Transverse colon (tissue), 4 donors: ENCODE measurements at regions not wholly inside any gene's neighbourhood (a gene's known extent, or its start where the extent isn't known, plus 50 kb on each side); places are given as distances from the start of the nearest gene placed in this dataset.
"Not testable (repeated sequence)": the region's sequence is repeated elsewhere in the genome, so short reads cannot be mapped to it uniquely, and the experiment has no call there.

Experiments
- DNase-seq: peaks from one replicate; pipeline ENCODE4 v3.0.0-alpha.2; 2019
- H3K27ac ChIP-seq, 4 donors: fragments of 200-600 bp; sonication (generic); 2 replicates each; pipeline ENCODE4 v1.5.1; 2016 to 2018; ENCODE audit warnings: inconsistent platforms in 4 of 4
- H3K27me3 ChIP-seq: fragments of 200-600 bp; sonication (generic); 2 replicates; pipeline ENCODE4 v1.5.1; 2017; ENCODE audit warnings: inconsistent platforms
- H3K36me3 ChIP-seq, 4 donors: fragments of 200-600 bp; sonication (generic); 2 replicates each; pipeline ENCODE4 v1.5.1; 2017 to 2019; ENCODE audit warnings: inconsistent platforms in 4 of 4
- H3K4me1 ChIP-seq, 4 donors: fragments of 200-600 bp; sonication (generic); 2 replicates each; pipeline ENCODE4 v1.5.1; 2017 to 2020; ENCODE audit warnings: inconsistent platforms in 4 of 4
- H3K4me3 ChIP-seq, 4 donors: fragments of 200-600 bp; sonication (generic); 1 replicate in 1 of 4; 2 replicates in 3 of 4; pipeline versions ENCODE4 v1.5.1 to v1.6.1; 2017 to 2019; ENCODE audit warnings: inconsistent platforms in 4 of 4
- H3K9me3 ChIP-seq, 2 donors: fragments of 200-600 bp; sonication (generic); 2 replicates each; pipeline ENCODE4 v1.5.1; 2017 to 2019; ENCODE audit warnings: inconsistent platforms in 2 of 2
- WGBS, 2 donors: methylation state at CpG; one replicate each; pipeline ENCODE4 v1.1.5; 2018; ENCODE audit warnings: low coverage in 1 of 2; 5-methylcytosine and 5-hydroxymethylcytosine counted together
- in situ Hi-C, 4 donors: fragments of 200-750 bp; cut with MboI; loops; one replicate each; pipeline versions ENCODE4 v1.15.0 to v1.15.1; 2017; ENCODE audit warnings: low sequenced_read_pairs in 3 of 4, low pct_ligation_motif_present in 1 of 4, low pct_unique_long_range_greater_than_20kb in 1 of 4
- intact Hi-C: fragments of 100-400 bp; cut with DNase I; formaldehyde crosslinking; loops from one replicate; pipeline ENCODE4 v1.15.1; 2023; ENCODE audit warnings: low total_unique reads
- small RNA-seq, 4 donors: library from RNA; depleted of rRNA; stranded (forward); fragments of <200 nt; gene quantifications; one replicate each; pipeline ENCODE3, GENCODE V24; 2016

GRCh38 chr21:10002762-10003313 is 518.5 kb upstream of the TPTE start:
- H3K27ac ChIP-seq, H3K4me3 ChIP-seq, H3K27me3 ChIP-seq, H3K36me3 ChIP-seq, DNase-seq, intact Hi-C loops, H3K4me1 ChIP-seq, in situ Hi-C loops: not testable (repeated sequence)
- H3K9me3 ChIP-seq, result peaks cover 7 to 14% of the 10 kb centered on the region in 2 donors
- WGBS, 2 donors, result 48 to 62% methylated on average over 5 to 6 of the region's 6 CpGs

DNA sequence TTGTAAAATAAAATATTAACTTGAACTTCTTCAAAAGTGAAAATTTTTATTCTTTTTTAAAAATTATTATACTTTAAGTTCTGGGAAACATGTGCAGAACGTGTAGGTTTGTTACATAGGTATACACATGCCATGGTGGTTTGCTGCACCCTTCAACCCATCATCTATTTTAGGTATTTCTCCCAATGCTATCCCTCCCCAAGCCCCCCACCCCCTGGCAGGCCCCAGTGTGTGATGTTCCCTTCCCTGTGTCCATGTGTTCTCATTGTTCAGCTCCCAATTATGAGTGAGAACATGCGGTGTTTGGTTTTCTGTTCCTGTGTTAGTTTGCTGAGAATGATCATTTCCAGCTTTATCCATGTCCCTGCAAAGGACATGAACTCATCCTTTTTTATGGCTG is 515.6 kb upstream of the TPTE start:
- H3K4me1 ChIP-seq, H3K27me3 ChIP-seq, intact Hi-C loops, H3K27ac ChIP-seq, in situ Hi-C loops, H3K4me3 ChIP-seq, DNase-seq, H3K36me3 ChIP-seq: not testable (repeated sequence)
- 52 to 58% methylated on average over 2 of the region's 2 CpGs for WGBS, 2 donors
- H3K9me3 ChIP-seq, result peaks cover 7 to 17% of the 10 kb centered on the region in 2 donors

DNA sequence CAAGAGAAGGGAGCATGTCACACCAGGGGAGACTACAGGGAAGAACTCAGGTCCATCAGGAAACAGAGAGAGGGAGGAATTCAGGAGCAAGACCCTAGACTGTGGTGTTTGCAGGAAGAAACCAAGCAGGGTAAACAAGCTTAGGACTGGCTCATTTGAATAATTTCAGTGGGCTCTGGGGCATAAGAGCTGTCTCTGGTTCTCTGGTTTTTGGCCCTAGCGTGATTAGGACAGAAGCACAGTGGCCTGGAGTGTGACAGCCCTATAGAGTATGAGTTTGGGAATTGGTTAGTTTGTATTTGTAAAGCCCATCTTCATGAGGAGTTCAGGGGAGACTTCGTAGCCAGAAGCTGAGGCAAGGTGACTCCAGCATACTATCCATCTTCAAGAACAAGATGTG is 504.4 kb upstream of the TPTE start:
- H3K27ac ChIP-seq, H3K4me3 ChIP-seq, in situ Hi-C loops, intact Hi-C loops, H3K4me1 ChIP-seq, DNase-seq, H3K27me3 ChIP-seq, H3K36me3 ChIP-seq: not testable (repeated sequence)
- 29 to 35% methylated on average over 2 of the region's 2 CpGs for WGBS, 2 donors
- H3K9me3 ChIP-seq, result peaks cover 15 to 27% of the 10 kb centered on the region in 2 donors

- H3K4me1 ChIP-seq, DNase-seq, in situ Hi-C loops, intact Hi-C loops, H3K36me3 ChIP-seq, H3K27ac ChIP-seq, H3K4me3 ChIP-seq, H3K27me3 ChIP-seq: not testable (repeated sequence)
- H3K9me3 ChIP-seq, result peaks cover 12 to 24% of the 10 kb centered on the region in 2 donors
- WGBS, 2 donors, result 68 to 71% methylated on average over 4 of the region's 4 CpGs
Observed at GRCh38 chr21:10017757-10018156, 503.6 kb upstream of the TPTE start.

GRCh38 chr21:10021462-10021861 is 499.9 kb upstream of the TPTE start:
- H3K4me3 ChIP-seq, in situ Hi-C loops, H3K4me1 ChIP-seq, H3K27me3 ChIP-seq, H3K36me3 ChIP-seq, H3K27ac ChIP-seq, intact Hi-C loops, DNase-seq: not testable (repeated sequence)
- peaks cover 13 to 35% of the 10 kb centered on the region in 2 donors for H3K9me3 ChIP-seq
- WGBS, 2 donors, result 72 to 73% methylated on average over 3 of the region's 3 CpGs

DNA sequence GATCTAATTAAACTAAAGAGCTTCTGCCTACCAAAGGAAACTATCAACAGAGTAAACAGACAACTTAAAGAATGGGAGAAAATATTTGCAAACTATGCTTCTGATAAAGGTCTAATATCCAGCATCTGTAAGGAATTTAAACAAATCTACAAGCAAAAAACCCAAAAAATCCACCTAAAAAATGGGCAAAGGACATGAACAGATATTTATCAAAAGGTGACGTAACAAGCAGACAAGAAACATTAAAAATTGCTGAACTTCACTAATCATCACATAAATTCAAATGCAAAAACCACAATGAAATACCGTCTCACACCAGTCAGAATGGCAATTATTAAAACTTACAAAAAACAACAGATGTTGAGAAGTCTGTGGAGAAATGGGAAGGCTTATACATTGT is 498.6 kb upstream of the TPTE start:
- intact Hi-C loops, H3K4me1 ChIP-seq, H3K36me3 ChIP-seq, H3K27me3 ChIP-seq, H3K4me3 ChIP-seq, in situ Hi-C loops, H3K27ac ChIP-seq, DNase-seq: not testable (repeated sequence)
- peaks cover 13 to 38% of the 10 kb centered on the region in 2 donors for H3K9me3 ChIP-seq
- WGBS, 2 donors, result 66 to 69% methylated on average over 2 of the region's 2 CpGs

Small RNAs in the stretch of these regions (small RNA-seq; reads per million reads assigned to genes)
- 0 reads per million in 4 donors for gene AC018692.3
- 0 to 0.98 (median 0.29) reads per million in 4 donors for gene RF00003
- gene RF00156, result 0 reads per million in 4 donors
- 0 reads per million in 4 donors for gene RN7SL52P
